ENCODE measurements at regions not wholly inside any gene's neighbourhood (a gene's known extent, or its start where the extent isn't known, plus 50 kb on each side); places are given as distances from the start of the nearest gene placed in this dataset.
A peak's percentile ranks its signal among the peaks of the same experiment; 100 is the strongest.

DNA sequence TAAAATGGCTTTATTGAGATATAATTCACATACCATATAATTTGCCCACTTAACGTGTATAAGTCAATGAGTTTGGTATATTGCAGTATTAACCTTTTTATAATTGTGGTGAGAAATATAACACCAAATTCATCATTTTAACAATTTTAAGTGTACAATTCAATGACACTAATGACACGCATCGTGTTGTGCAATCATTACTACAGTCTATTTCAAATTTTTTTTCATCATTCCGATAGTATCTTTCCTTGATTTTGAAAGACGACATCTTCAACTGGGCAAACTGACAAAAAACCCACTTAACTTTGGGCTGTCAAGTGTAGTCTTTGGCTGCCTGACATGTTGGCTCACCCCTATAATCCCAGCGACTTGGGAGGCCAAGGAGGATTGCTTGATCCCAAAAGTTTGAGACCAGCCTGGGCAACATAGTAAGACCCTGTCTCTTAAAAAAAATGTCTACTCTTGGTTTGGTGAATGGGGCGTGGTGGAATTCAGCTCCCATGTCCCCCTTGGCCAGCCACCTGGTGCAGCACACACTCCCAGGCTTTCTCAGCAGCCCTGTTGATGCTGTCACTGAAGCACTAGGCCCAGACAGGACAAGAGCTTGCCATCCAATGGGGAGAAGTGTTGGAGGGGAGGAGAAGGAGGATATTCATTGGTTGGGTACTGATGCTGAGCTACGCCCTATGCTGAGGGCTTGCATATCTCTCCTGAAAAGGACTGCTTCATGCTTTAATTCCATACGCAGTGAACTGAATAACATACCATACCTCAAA lies 150.5 kb downstream of the CD83 start:
- H3K4me2 ChIP-seq (ENCODE audit: insufficient read depth, low read length) = no peak overlapping the region
- H3K4me3 ChIP-seq (ENCODE audit: insufficient read depth, low read length) = no peak overlapping the region
- no peak for TF ChIP-seq CTCF (IDR thresholded peaks at IDR 0.05; ENCODE audit: extremely low read depth, low read depth, low read length)
- H3K79me2 ChIP-seq (ENCODE audit: insufficient read depth, low read length) = no peaks in the 10 kb centered on the region
- H3K9me3 ChIP-seq (ENCODE audit: low read depth, low read length) = peaks cover 9% of the 10 kb centered on the region
- H4K20me1 ChIP-seq (ENCODE audit: insufficient read depth, low read length) = no peaks in the 10 kb centered on the region
- peaks cover 19% of the 10 kb centered on the region for H3K4me1 ChIP-seq (ENCODE audit: insufficient read depth, low read length)
- no peaks in the 10 kb centered on the region for H3K27me3 ChIP-seq (ENCODE audit: insufficient read depth, low read length)
- no peak for DNase-seq (ENCODE audit: insufficient read length, low spot score, missing footprints)
- H3K36me3 ChIP-seq (ENCODE audit: insufficient read depth, low read length) = no peaks in the 10 kb centered on the region
- H2AFZ ChIP-seq (ENCODE audit: low read length) = no peak overlapping the region
- H3K27ac ChIP-seq (ENCODE audit: low read depth, low read length) = no peak overlapping the region

DNA sequence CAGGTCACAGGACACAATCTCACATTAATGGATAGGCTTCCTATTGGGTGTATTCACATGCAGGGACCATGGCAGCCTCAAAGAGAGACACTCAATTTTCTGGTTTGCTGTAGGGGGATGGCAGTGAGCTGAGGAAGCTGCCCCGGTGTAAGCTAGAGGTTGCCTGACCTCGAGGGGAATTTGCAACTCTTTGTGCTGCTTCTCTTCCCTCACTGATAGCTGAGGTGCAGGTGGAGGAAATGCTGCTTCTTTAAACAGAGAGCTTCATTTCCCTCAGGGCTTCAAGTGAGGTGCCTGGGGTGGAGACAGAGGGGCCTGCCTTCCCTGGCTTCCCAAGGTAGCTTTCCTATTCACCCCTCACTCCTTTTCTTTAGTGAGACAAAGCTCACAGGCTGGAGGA lies 151.9 kb downstream of the CD83 start:
- TF ChIP-seq CTCF (IDR thresholded peaks at IDR 0.05; ENCODE audit: extremely low read depth, low read depth, low read length) = no peak
- DNase-seq (ENCODE audit: insufficient read length, low spot score, missing footprints) = no peak
- H3K4me1 ChIP-seq (ENCODE audit: insufficient read depth, low read length) = peaks cover 19% of the 10 kb centered on the region
- peaks cover 3% of the 10 kb centered on the region for H3K9me3 ChIP-seq (ENCODE audit: low read depth, low read length)
- H3K36me3 ChIP-seq (ENCODE audit: insufficient read depth, low read length) = no peaks in the 10 kb centered on the region
- no peaks in the 10 kb centered on the region for H3K79me2 ChIP-seq (ENCODE audit: insufficient read depth, low read length)
- H3K27me3 ChIP-seq (ENCODE audit: insufficient read depth, low read length) = no peaks in the 10 kb centered on the region
- no peak overlapping the region for H3K4me2 ChIP-seq (ENCODE audit: insufficient read depth, low read length)
- no peak overlapping the region for H3K4me3 ChIP-seq (ENCODE audit: insufficient read depth, low read length)
- no peak overlapping the region for H3K27ac ChIP-seq (ENCODE audit: low read depth, low read length)
- H4K20me1 ChIP-seq (ENCODE audit: insufficient read depth, low read length) = no peaks in the 10 kb centered on the region
- H2AFZ ChIP-seq (ENCODE audit: low read length) = no peak overlapping the region

DNA sequence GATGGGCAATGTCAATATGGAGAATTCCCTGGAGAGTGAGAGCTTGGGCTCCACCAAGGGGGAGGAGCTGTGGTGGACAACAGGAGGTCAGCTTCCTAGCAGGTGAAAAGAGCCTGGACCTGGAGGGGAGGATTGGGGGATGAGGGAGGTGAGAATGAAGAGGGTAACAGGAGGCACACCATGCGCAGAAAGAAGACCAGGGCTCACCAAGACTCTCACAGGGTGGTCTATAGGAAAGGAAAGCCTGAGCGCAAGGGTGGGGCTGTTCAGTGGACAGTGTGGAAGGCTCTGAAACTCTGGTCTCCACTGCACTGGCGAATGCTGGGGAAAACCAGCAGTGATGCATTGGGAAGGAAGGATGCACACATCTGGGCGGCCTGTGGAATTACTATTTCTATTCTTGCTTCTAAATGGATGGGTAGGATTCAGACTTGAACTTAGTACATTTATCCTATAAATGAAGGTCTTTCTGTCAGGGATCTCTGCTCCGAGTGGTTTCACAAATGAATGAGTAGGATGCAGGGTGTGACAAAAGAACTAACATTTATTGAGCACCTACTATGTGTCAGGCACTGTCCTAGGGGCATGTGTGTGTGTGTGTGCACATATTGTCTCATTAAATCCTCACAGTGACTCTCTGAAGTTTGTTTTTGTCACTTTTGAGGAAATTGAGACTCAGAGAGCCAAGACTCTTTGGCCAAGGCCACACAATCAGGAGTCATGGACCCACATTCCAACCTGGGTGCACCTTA lies 152.7 kb downstream of the CD83 start:
- Histone ChIP-seq H3K79me2 (ENCODE audit: insufficient read depth, low read length) (no peaks in the 10 kb centered on the region), H3K27me3 (ENCODE audit: insufficient read depth, low read length) (no peaks in the 10 kb centered on the region), H3K4me3 (ENCODE audit: insufficient read depth, low read length) (no peak overlapping the region), H3K4me1 (ENCODE audit: insufficient read depth, low read length) (peaks cover 22% of the 10 kb centered on the region), H3K9me3 (ENCODE audit: low read depth, low read length) (peaks cover 3% of the 10 kb centered on the region), H3K27ac (ENCODE audit: low read depth, low read length) (peak overlapping the region; percentile 84), H3K4me2 (ENCODE audit: insufficient read depth, low read length) (peak overlapping the region; percentile 34), H3K36me3 (ENCODE audit: insufficient read depth, low read length) (no peaks in the 10 kb centered on the region), H2AFZ (ENCODE audit: low read length) (no peak overlapping the region), H4K20me1 (ENCODE audit: insufficient read depth, low read length) (no peaks in the 10 kb centered on the region)
- no peak for TF ChIP-seq CTCF (IDR thresholded peaks at IDR 0.05; ENCODE audit: extremely low read depth, low read depth, low read length)
- DNase-seq (ENCODE audit: insufficient read length, low spot score, missing footprints) = no peak
